Esophagus (tissue), 2 donors: ENCODE measurements at regions not wholly inside any gene's neighbourhood (a gene's known extent, or its start where the extent isn't known, plus 50 kb on each side); places are given as distances from the start of the nearest gene placed in this dataset.
"Not testable (repeated sequence)": the region's sequence is repeated elsewhere in the genome, so short reads cannot be mapped to it uniquely, and the experiment has no call there.

Experiments
- H3K27ac ChIP-seq, 2 donors: one replicate each; pipeline ENCODE4 v1.5.1; 2013; ENCODE audit warnings: low read depth in 2 of 2, mild to moderate bottlenecking in 2 of 2, inconsistent platforms in 1 of 2, low read length in 1 of 2, moderate library complexity in 1 of 2
- H3K27me3 ChIP-seq, 2 donors: one replicate each; pipeline ENCODE4 v1.6.1; 2013; ENCODE audit warnings: low read length in 2 of 2, control low read depth in 1 of 2, mild to moderate bottlenecking in 1 of 2; ENCODE audit not compliant: insufficient read depth in 2 of 2, control insufficient read depth in 1 of 2
- H3K36me3 ChIP-seq, 2 donors: one replicate each; pipeline ENCODE4 v1.6.1; 2013; ENCODE audit warnings: low read length in 1 of 2; ENCODE audit not compliant: control insufficient read depth in 2 of 2, insufficient read depth in 2 of 2
- H3K4me1 ChIP-seq, 2 donors: one replicate each; pipeline ENCODE4 v1.6.1; 2013; ENCODE audit warnings: low read length in 1 of 2; ENCODE audit not compliant: control insufficient read depth in 2 of 2, insufficient read depth in 2 of 2
- H3K4me3 ChIP-seq, 2 donors: one replicate each; pipeline ENCODE4 v1.5.1; 2013; ENCODE audit warnings: low read length in 2 of 2, mild to moderate bottlenecking in 2 of 2, low read depth in 1 of 2, moderate library complexity in 1 of 2
- H3K9me3 ChIP-seq, 2 donors: one replicate each; pipeline ENCODE4 v1.6.1; 2013; ENCODE audit warnings: mild to moderate bottlenecking in 2 of 2, low read depth in 1 of 2, low read length in 1 of 2, moderate library complexity in 1 of 2; ENCODE audit not compliant: control insufficient read depth in 2 of 2, insufficient read depth in 1 of 2
- WGBS, 2 donors: extraction: QIAGEN DNeasy Blood & Tissue Kit; methylation state at CpG; one replicate each; pipeline ENCODE4 v1.1.7; 2013; 5-methylcytosine and 5-hydroxymethylcytosine counted together
- donor health status: healthy with polysubstance abuse.
- donor health status: Bipolar disorder and iron deficiency.

DNA sequence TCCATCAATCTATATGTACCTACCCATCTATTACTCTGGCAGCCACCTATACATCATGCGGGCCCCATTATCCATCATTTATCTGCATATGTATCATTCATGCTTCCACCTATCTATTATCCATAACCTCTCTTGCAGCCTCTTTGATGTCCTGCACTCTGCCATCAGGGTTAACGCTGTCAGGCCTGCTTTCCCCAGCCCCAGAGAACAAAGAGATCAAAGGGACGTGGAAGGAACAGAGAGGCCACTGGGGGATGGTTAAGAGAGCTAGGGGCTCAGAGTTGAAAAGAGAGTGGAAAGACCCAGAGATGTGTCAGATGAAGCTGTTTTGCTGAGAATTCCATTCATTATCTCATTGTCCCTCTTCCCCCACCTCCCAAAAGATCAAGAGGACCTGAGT lies 67.3 kb upstream of the CCDC167 start:
- Histone ChIP-seq H3K9me3 (no peaks in the 10 kb centered on the region), H3K4me3 (no peak overlapping the region), H3K36me3 (no peaks in the 10 kb centered on the region), H3K27me3 (peaks cover 0 to 2% of the 10 kb centered on the region in 2 donors), H3K4me1 (peaks cover 0 to 5% of the 10 kb centered on the region in 2 donors), H3K27ac (no peak overlapping the region)
- WGBS, 2 donors = 65 to 72% methylated on average over 3 of the region's 3 CpGs

DNA sequence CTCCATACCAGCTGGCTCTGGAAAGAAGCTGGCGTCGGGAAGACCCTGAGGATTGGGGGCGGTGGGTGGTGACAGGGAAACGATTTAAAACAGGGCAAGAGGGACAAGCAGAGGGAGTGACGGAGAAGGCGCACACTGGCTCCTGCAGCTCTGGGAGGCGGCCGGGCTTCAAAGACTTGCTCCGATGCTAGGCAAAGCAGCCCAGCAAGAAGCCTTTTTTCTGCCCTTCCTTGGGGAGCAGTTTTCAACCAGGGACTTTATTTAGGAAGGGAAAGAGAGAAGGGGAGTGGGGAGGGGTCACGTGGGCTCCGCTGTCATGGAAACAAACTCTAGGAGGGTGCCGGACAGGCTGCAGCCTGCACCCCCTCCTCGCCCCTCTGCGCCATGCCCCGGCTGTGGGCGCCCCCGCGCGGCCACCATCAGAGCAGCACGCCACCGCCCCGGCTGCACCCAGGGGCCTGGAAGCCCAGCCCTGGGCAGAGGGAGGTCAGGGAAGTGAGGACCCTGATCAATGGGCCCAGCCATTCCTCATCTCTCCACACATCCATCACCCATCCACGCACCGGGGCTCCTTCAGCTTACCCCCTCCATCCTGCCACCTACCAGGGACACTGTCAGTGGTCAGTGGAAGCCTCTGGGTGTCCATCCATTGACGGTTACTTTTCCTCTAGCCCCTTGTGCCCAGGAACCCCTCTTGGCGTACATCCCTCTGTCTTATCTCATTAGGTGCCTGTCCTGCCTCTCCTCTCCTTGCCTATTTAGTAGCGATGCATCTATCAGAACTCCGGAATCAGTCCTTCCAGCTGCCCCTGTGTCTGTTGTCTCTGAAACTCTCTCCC lies 66.6 kb upstream of the CCDC167 start:
- H3K27me3 ChIP-seq = peaks cover 0 to 2% of the 10 kb centered on the region in 2 donors
- 14 to 15% methylated on average over 28 of the region's 28 CpGs for WGBS, 2 donors
- H3K36me3 ChIP-seq = no peaks in the 10 kb centered on the region
- peak overlapping the region in 1 of 2 donors; percentile 23 for H3K4me3 ChIP-seq
- H3K4me1 ChIP-seq = peaks cover 0 to 5% of the 10 kb centered on the region in 2 donors
- H3K9me3 ChIP-seq = no peaks in the 10 kb centered on the region
- H3K27ac ChIP-seq = no peak overlapping the region

DNA sequence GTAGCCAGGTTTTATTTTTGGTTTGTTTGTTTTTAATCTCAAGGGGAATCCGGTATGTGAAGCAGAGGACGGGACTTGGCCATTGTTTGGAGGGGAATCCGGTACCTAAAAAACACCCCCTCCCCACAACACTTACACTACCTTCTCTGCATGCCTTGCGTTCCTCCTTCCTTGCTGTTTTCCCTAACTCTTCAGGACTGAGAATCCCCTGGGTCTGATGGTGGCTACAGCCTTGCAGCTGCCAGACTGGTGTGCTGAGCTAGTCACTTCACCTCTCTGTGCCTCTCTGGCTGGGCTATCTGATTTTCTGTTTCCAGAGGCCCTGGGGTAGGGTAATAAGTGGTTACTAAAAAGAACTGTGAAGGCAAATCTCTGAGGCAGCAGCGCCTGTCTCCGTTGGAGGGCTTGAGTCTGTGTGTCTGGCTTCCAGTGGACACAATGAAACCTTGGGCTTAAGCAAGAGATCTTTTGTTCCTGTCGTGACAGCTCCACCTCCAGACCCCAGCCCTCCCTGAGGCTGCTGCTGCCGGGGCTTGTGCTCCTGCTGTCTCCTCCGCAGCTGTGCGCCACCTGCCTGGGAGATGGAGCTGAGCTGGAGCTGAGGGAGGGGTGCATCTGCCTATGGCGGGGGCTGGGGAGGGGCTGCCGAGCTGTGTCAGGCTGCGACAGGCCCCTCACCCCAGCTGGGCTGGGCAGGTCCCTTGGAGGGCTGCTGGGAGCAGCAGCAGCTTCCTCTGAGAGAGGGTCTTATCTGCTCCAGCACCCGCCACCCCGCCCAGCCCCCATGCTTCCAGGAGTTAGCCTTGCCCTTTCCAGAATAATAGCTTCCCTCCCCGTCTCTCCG lies 65.8 kb upstream of the CCDC167 start:
- H3K36me3 ChIP-seq = no peaks in the 10 kb centered on the region
- H3K9me3 ChIP-seq = no peaks in the 10 kb centered on the region
- peaks cover 0 to 2% of the 10 kb centered on the region in 2 donors for H3K27me3 ChIP-seq
- no peak overlapping the region for H3K27ac ChIP-seq
- WGBS, 2 donors = 32 to 35% methylated on average over 17 of the region's 17 CpGs
- no peak overlapping the region for H3K4me3 ChIP-seq
- H3K4me1 ChIP-seq = peaks cover 0 to 5% of the 10 kb centered on the region in 2 donors

DNA sequence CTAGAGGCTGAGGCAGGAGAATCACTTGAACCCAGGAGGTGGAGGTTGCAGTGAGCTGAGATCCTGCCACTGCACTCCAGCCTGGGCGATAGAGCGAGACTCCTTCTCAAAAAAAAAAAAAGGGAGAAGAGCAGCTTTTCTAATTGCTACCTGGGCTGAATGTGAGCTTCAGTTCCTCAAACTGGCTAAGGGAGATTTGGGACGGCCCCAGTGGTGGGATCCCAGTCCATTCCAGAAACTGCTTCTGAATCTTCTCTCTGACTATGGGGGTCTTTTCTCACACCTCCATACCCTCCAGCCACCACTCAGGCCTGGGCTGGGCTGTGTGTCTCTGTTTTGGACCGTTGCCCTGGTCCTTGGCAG lies 63.2 kb upstream of the CCDC167 start:
- not testable (repeated sequence) for H3K27me3 ChIP-seq, H3K36me3 ChIP-seq, H3K9me3 ChIP-seq, H3K4me1 ChIP-seq, H3K4me3 ChIP-seq, H3K27ac ChIP-seq
- 73 to 83% methylated on average over 4 of the region's 4 CpGs for WGBS, 2 donors

DNA sequence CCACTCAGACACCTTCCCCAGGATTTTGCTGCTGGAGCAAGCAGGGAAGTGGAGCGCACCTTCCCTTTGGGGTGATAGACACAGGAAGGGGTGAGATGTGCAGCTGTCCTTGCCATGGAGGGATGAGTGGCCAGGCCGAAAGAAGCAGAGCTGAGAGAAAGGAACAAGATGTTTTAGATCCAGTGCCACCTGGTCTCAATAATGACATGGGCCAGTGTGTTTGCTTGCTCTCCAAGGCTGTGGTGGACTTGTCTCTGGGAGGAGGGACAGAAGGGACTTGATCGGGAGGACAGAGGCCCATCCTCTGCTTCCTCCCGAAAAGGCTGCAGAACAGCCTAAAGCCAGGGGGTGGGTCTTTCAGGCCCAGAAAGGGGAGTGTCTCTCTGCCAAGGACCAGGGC lies 61.7 kb upstream of the CCDC167 start:
- Histone ChIP-seq H3K4me1 (peaks cover 0 to 8% of the 10 kb centered on the region in 2 donors), H3K27me3 (peaks cover 0 to 2% of the 10 kb centered on the region in 2 donors), H3K9me3 (no peaks in the 10 kb centered on the region), H3K36me3 (no peaks in the 10 kb centered on the region), H3K27ac (no peak overlapping the region), H3K4me3 (no peak overlapping the region)
- WGBS, 2 donors = 89 to 90% methylated on average over 4 of the region's 4 CpGs

DNA sequence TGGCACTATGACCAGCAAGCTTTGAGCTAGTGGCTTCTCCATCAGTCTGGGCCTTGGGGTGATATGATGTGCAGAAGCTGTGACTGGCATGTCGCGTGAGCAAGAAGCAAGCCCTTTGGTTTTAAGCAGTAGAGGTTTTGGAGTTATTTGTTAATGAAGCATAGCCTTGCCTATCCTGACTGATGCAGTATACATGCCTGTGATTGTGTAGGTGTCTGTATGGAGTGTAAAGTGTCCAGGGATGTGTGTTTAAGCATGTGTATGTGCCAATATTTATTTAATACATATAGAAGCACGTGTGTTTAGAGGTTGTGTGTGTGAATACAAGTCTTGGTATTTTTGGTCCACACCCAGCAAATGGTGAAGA lies 61.0 kb upstream of the CCDC167 start:
- Histone ChIP-seq H3K9me3 (no peaks in the 10 kb centered on the region), H3K36me3 (no peaks in the 10 kb centered on the region), H3K4me3 (no peak overlapping the region), H3K27ac (no peak overlapping the region), H3K27me3 (peaks cover 0 to 2% of the 10 kb centered on the region in 2 donors), H3K4me1 (peaks cover 0 to 4% of the 10 kb centered on the region in 2 donors)
- 88 to 89% methylated on average over 3 of the region's 3 CpGs for WGBS, 2 donors

DNA sequence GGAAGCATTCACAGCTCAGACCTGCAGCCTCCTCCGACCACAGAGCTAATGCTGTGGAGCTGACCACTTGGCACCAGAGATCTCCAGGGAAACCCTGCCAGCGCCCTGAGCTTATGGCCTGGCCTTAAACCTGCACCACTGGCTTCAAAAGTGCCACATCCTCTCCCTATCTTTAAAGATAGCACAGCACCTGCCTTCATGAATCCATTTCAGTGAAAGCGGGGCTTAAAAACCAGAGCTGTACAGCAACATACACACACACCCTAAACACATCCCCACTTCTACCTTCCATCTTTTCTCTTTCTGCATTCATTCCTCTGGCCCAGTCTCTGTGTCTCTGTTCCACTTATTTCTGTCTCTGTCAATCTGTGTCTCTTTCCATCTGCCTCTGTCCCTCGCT lies 59.8 kb upstream of the CCDC167 start:
- WGBS, 2 donors = 71 to 76% methylated on average over 4 of the region's 4 CpGs
- Histone ChIP-seq H3K4me3 (no peak overlapping the region), H3K4me1 (peaks cover 0 to 3% of the 10 kb centered on the region in 2 donors), H3K9me3 (no peaks in the 10 kb centered on the region), H3K36me3 (no peaks in the 10 kb centered on the region), H3K27ac (no peak overlapping the region), H3K27me3 (no peaks in the 10 kb centered on the region)

DNA sequence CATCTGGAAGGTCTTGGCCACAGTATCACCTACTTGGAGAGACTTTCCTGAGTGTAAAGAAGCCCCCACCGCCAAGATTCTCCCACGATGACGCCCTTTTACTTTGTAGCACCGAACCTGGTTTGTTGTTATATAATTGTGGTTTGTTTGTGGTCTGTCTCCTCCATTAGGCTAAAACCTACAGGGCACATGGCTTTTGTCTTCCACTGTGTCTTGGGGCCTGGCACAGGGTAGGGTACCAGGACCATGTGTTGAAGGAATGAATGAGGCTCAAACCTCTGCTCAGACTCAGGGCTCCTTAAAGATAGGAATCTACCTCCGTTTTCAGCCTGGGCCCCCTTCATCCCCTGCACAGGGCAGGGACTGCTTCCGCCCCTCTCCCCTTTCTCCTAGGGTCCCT lies 59.4 kb upstream of the CCDC167 start:
- H3K4me3 ChIP-seq = no peak overlapping the region
- no peaks in the 10 kb centered on the region for H3K9me3 ChIP-seq
- peaks cover 0 to 3% of the 10 kb centered on the region in 2 donors for H3K4me1 ChIP-seq
- no peaks in the 10 kb centered on the region for H3K27me3 ChIP-seq
- 62 to 72% methylated on average over 6 of the region's 6 CpGs for WGBS, 2 donors
- no peak overlapping the region for H3K27ac ChIP-seq
- H3K36me3 ChIP-seq = no peaks in the 10 kb centered on the region

DNA sequence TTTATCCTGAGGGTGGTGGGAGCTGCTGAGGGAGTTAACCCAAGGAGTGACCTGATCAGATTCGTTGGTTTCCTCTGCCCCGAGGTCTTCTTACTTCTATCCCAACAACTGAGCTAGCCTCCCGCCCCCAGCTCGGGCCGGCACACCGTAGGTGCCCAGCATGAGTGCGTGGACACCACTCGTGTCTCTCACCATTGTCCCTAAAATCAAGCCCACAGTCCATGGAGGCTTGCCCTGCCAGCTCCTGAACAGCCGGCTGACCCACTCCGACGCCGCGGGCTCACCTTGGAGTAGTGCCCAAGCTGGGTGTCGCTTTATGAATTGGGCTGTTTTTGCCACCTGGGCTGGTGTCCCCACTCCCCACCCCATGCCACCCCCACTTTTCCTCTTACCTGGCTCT lies 59.0 kb upstream of the CCDC167 start:
- 77 to 81% methylated on average over 14 of the region's 14 CpGs for WGBS, 2 donors
- no peak overlapping the region for H3K4me3 ChIP-seq
- no peaks in the 10 kb centered on the region for H3K27me3 ChIP-seq
- no peak overlapping the region for H3K27ac ChIP-seq
- no peaks in the 10 kb centered on the region for H3K9me3 ChIP-seq
- peaks cover 0 to 3% of the 10 kb centered on the region in 2 donors for H3K4me1 ChIP-seq
- H3K36me3 ChIP-seq = no peaks in the 10 kb centered on the region
